ENCODE measurements at regions not wholly inside any gene's neighbourhood (a gene's known extent, or its start where the extent isn't known, plus 50 kb on each side); places are given as distances from the start of the nearest gene placed in this dataset.

GRCh38 chr3:150221904-150222523 lies 186.1 kb upstream of the TSC22D2 start:
- TF ChIP-seq CTCF (conservative IDR thresholded peaks at IDR 0.05 in 1 of 2, IDR thresholded peaks at IDR 0.05 in 1 of 2; ENCODE audit: low read depth in 1 of 2, low read length in 2 of 2), result no peak
- TF ChIP-seq EZH2 (IDR thresholded peaks at IDR 0.05; ENCODE audit: low read length, missing control alignments), result no peak

Measured in fibroblast of lung (primary cell).